Erythroblast (primary cell): ENCODE measurements at regions not wholly inside any gene's neighbourhood (a gene's known extent, or its start where the extent isn't known, plus 50 kb on each side); places are given as distances from the start of the nearest gene placed in this dataset.

Experiments used
- GATA1 ChIP-seq: IDR thresholded peaks from 2 replicates; pipeline ENCODE4 v1.6.1; 2011; ENCODE audit warnings: low read depth, mild to moderate bottlenecking, control low read depth, low read length, moderate library complexity
- POLR2A ChIP-seq: IDR thresholded peaks from 2 replicates; pipeline ENCODE4 v1.6.1; 2011; ENCODE audit warnings: mild to moderate bottlenecking, low read length

- no peak for TF ChIP-seq POLR2A
- TF ChIP-seq GATA1 = no peak
Observed at GRCh38 chr15:96495386-96495785, 164.9 kb downstream of the NR2F2 start.
